ENCODE measurements at regions not wholly inside any gene's neighbourhood (a gene's known extent, or its start where the extent isn't known, plus 50 kb on each side); places are given as distances from the start of the nearest gene placed in this dataset.
"Not testable (repeated sequence)": the region's sequence is repeated elsewhere in the genome, so short reads cannot be mapped to it uniquely, and the experiment has no call there.

DNA sequence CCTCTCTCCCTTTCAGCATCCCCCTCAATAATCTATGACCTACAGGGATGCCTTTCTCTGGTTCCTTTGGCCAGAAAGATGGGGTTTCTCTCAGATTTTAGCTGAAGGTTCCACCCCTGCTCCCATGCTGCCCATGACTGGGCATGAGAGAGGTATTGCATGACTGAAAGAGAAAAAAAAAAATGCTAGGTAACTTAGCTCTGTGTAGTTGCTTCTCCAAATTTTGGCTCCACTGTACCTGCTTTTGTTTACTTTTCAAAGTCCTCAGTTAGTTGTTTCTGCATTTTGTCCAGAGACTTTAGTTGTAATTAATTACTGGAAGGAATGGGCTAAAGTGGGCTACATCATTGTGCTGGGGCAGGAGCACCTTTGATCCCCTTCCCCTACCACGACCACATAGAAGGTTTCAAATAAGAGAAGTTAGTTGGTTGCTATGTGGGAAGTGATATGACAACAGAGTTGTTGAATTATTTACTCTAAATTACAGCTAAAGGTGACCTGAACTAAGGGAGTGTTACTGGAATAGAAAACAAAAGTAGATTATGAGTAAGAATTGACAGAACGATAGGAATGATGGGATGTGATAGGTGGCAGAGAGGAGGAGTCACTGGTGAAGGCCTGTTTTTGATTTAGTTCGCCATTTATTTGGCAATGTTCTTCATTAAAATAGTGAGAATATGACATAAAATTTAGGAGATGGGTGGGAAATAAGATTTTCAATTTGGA, 605.4 kb upstream of the NR2F2 start:
- no peak for DNase-seq (ENCODE audit: low read depth, low spot score)

DNA sequence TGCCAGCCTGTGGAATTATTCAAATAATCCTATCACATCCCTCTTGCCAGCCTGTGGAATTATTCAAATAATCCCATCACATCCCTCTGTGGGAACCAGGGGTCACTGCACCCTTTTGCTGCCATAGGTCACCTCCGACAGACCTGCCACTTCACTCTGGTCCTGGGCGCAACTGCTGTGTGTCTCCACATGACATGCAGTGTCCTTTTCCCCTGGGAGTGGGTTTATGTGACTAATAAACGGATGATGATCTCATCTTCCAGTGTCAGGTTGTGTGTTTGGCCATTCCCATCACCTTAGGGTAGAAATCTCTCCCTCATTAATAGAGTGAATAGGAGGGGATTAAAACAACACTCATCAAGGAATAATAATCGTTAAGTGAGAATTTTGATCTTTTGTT, 603.6 kb upstream of the NR2F2 start:
- no peak for DNase-seq (ENCODE audit: low read depth, low spot score)

DNA sequence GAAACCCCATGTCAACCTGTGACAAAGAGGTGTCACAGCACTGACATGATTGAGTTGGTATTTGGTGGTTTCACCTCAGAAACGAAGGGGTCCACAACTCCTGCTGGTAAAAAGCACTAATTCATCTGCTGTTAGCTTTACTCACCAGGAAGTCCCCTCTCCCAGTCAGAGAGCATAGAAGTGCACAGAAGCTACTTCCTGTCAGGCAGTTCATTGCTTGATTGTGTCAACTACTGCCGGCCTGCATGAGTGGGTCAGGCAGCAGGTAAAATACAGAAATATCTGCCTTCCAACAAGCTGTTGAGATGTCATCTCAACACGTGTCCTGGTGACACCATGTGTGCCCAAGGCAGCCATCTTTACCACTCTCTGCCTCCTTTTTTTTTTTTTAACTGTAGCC, 596.6 kb upstream of the NR2F2 start:
- no peak for DNase-seq (ENCODE audit: low read depth, low spot score)

DNA sequence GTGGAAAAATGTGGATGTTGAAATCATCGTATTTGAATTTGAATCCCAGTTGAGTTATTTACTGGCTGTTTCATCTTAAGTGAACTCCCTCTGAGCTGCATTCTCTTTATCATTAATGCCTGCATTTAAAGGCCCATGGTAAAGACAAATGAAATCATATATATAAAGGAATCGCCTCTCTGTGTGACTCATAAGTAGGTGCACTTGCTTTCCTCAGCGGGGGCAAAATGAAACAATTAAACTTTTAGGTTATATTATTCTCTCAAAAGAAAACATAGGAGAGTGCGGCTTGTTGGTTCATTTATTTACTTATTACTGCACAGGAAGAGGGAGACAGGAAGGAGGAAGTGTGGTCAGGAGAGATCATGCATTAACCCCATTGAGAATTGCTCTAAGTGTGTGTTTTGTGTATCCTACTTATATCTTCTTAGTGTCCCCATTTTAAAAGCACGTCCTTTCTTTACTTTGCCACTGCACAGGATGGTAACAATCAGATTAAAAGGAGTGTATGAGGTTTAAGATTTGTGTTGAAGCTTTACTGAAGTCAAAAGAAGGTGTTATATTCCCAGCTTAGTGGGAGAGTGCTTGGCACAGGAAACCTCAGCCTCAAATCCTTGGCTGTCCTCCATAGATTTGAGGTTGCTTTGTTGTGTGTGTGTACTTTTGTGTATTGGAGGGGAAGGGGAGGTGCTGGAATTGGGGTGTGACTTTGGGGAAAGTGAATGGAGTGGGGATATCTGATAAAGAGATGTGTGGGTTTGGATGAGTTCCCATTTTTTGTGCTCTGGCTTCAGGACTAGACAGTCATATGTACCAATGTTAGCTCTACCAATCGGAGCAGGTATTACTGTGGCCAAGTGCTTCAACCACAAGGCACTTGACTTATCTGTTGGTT, 595.8 kb upstream of the NR2F2 start:
- no peak for DNase-seq (ENCODE audit: low read depth, low spot score)

DNA sequence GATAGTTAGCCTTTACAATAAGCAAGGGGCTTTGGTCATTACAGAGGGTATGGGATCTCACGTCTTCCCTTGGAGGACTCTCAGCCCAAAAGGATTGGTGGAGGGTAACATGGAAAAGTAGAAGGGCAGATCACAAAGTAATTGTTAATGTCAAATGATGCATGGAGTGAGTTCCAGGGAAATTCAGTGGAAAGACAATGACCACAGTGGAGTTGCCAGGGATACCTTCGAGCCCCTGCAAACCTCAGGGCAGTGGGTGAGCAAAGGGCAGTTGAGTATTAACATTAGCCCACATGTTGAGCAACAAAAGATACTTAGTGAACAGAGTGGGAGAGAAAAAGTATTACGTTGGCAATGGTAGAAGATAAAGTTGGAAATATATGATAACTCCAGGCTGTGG, 593.4 kb upstream of the NR2F2 start:
- no peak for DNase-seq (ENCODE audit: low read depth, low spot score)

DNA sequence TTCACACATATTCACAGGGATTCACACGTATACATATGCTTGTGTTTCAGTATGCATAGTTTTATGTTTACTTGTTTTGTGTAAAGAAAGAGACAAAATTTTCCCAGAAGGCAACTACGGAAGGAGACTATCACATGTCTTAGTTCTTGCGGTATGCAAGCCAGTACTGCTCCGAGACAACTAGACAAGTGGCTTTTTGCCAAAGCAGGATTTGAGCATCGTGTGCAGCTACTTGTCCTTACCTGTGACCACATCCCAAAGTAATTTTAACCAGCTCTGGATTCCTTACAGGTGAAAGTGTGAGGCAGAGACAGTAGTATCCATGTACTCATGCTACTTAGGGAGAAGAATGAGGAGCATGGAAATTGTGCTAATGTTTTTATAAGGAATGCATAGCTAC, 591.4 kb upstream of the NR2F2 start:
- no peak for DNase-seq (ENCODE audit: low read depth, low spot score)

DNA sequence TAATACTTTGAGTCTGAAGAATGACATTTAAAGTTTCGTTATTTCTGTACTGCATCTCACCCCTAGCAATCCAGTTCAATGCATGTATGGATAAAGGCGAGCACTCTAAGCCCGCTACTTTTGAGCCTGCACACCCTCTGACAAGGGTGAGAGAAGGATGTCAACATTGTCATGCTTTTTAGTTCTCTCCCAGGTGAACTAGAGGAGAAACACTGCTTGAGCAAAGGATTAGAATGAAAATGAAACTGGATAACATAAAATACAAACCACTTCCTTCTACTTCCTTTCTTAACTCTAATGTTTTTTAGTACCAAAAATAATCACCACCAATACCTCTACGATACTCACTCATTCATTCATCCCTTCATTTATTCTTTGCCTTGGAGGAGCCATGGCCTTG, 588.7 kb upstream of the NR2F2 start:
- DNase-seq (ENCODE audit: low read depth, low spot score): no peak

DNA sequence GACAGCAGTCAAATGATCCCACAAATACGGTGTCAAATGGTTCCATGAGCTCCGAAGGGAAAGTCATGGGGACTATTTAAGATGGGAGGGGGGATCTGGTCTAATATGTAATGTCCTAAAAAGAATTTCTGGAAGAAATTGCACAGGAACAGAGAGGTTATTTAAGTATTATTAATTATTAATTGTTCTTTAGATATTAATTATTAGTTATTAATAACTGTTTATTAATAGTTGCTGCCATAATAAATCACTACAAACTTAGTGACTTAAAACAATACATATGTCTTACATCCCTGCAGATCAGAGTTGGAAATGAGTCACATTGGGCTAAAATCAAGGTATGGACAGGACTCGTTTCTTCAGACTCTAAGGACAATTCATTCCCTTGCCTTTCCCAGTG, 588.2 kb upstream of the NR2F2 start:
- DNase-seq (ENCODE audit: low read depth, low spot score): no peak

DNA sequence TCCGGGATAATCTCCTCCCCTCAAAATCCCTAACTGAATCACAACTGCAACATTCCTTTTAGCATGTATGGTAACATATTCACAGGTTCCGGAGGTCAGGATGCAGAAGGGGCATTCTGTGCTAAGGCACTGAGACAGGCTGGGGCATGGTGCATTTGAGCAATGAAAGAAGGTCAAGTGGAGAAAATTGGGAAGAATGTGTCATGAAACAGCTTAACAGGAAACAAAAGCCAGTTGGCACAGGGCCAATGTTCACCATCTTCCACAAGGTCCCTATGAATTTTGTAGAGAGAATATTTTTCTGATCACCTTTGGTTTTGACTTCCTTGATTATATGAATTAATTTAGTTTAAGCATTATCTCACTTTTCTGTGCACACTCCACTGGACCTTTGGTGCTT, 587.7 kb upstream of the NR2F2 start:
- no peak for DNase-seq (ENCODE audit: low read depth, low spot score)

DNA sequence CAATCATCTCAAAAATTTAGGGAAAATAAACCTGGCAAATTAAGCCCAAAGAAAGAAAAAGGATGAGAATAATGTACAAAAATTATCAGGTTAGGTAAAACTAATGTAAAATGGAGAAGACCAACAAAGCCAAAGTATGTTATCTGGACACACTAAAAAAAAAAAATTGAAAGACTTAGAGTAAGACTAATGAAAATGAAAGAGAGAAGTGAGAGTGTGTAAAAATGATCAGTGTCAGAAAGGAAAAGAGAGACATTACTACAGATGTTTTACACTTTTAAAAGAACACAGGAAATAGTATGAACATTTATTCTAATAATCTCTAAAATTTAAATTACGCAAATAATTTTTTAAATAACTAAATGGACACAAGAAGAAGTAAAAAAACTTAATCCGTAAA, 573.3 kb upstream of the NR2F2 start:
- DNase-seq (ENCODE audit: low read depth, low spot score): no peak

DNA sequence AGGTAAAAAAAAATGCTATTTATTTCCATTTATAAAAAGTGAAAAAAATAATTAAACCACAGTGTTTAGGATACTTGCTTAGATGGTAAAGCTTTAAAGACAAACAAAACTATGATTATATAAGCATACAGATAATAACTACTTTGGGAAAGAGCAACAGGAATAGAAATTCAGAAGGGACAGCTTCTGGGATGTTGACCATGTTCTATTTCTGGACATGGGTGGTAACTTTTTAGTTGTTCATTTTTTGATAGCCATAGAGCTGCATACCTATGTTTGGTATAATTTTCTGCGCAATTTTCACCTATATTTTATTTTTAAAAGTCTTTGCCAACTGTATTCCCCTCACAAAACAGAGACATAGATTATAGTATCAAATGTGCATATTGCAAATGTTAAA, 572.0 kb upstream of the NR2F2 start:
- DNase-seq (ENCODE audit: low read depth, low spot score): no peak

DNA sequence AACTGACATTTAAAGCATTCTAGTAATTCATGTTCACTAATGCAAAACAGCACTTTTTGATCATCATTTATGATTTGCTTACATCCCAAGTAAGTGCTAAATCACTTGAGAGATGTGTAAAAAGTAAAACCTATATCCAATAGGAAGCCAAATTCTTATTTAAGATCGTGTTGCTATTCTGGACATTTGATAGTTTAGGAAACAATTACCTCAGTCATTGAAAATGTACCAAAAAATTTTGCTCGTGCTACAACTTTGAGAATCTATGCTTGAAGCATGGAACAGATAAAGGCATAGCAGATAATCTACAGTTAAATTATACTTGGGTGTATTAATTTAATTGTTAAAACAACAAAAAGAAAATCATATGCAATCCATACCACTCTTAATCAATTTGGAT, 571.6 kb upstream of the NR2F2 start:
- no peak for DNase-seq (ENCODE audit: low read depth, low spot score)

DNA sequence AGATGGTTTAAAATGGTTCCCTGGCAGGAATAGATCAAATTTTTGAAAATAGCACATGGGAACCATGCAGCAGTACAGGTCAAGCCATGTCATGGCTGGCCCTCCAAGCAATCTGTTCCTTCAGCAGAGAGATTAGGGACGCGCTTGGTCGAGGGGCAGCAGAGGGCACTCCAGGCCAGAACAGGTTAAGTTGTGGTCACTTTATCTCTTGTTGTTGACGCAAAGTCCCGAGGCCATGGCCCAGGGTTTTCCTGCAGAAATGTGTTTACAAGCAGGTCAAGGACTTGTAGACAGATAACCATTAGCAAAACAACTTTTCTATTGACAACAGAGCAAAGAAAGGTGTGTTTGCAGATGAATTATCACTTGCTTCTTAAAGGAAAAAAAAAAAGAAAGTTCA, 570.0 kb upstream of the NR2F2 start:
- DNase-seq (ENCODE audit: low read depth, low spot score): no peak

DNA sequence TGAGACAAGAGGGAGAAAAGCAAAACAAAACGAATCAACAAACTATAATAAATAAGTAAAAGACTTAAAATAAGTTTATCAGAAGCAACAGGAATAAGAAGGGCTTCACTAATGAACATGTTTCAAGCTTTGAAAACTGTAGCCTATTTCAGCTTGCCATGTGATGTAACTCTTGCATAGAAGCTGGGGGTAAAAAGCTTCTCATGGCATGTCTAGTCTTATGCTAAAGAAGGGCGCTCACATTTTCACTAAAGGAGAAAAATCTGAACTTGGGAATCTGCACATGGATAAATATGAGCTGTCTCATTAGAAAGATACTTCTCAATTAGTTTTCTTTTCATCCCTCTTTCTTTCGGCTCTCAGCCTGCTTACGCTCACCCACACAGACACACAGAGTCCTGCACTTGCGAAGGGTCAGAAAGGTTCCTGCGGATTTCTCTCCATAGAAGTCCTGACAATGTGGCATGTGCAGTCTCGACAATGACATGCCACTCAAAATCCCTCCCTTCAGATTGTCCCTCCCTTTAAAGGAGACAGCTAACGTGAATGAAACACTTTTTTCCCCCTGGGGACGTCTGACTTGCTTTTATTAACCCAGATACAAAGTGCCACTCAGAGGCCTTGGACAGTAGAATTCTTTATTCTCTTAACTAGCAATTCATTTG, 568.9 kb upstream of the NR2F2 start:
- no peak for DNase-seq (ENCODE audit: low read depth, low spot score)

DNA sequence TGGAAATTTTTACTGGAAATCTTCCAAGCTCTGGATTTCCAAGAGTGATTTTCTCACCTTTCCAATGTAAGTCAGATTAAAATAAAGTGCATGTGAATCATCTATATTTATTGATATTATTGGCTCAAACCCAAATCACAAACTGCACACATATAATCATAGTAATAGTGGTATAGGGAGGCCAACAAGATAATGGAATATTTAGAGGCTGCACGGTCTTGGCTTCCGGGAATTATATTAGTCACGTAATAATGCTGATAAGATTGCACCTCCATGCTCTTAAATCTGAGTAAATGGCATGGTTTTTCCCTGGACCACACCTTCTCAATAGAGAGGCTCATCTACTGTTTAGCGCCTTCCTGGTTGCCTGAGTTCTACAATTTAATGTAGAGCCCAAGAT, 567.1 kb upstream of the NR2F2 start:
- DNase-seq (ENCODE audit: low read depth, low spot score): no peak

DNA sequence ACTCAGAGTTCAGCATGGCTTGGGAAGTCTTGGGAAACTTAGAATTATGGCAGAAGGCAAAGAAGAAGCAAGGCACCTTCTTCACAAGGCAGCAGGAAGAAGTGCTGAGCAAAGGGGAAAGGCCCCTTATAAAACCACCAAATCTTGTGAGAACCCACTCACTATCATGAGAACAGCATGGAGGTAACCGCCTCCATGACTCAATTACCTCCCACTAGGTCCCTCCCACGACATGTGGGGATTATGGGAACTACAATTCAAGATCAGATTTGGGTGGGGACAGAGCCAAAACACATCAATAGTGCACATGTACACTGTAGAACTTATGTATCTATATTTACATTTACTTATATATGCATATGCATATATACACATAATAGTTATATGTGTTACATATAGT, 565.3 kb upstream of the NR2F2 start:
- DNase-seq (ENCODE audit: low read depth, low spot score): no peak

DNA sequence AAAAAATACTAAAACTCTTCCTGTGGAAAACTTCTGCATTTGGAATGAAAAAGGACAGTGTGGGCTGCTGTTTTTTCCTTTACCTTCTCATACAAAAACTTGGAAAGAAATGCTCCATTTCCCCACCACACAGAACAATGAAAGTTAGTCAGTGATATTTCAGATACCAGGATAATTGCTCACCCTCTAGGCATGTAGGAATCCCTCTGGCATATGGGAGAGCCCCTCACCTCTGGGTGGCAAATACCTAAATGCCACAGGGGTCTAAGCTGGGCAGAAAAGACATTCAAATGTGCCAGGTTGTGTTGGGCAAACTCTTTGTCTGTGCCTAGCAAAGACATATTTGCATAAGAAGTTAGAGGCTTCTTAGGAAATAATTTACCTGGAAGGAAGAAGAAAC, 560.3 kb upstream of the NR2F2 start:
- no peak for DNase-seq (ENCODE audit: low read depth, low spot score)

DNA sequence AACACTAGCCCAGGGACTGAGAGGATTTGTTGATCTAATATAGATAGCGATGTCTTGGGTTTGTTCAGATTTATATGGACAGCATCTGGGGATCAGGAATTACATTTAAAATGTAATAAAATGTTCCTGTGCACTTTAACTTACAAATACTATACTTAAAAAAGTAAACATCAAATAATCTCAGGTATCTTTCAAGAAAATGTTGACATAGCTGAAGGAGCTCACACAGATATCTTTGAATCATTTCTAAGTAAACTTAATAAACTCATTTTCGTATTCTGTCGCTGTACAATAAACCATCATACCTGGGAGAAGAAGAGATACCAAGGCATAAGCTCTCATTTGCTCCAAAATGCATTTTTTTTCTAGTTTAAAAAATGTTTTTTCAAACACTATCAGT, 557.5 kb upstream of the NR2F2 start:
- DNase-seq (ENCODE audit: low read depth, low spot score): no peak

DNA sequence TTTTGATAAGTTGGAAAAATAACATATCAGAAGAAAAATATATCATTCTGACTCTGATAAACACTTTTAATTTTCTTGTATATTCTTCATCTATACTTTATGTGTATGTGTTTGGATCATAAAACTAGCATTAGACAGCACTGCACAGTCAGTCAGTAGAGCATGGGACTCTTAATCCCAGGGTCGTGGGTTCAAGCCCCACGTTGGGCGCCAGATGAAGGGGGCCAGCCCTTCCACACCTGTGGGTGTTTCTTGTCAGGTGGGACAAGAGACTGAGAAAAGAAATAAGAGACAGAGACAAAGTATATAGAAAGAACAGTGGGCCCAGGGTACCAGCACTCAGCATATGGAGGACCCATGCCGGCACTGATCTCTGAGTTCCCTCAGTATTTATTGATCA, 546.0 kb upstream of the NR2F2 start:
- DNase-seq (ENCODE audit: low read depth, low spot score): no peak

DNA sequence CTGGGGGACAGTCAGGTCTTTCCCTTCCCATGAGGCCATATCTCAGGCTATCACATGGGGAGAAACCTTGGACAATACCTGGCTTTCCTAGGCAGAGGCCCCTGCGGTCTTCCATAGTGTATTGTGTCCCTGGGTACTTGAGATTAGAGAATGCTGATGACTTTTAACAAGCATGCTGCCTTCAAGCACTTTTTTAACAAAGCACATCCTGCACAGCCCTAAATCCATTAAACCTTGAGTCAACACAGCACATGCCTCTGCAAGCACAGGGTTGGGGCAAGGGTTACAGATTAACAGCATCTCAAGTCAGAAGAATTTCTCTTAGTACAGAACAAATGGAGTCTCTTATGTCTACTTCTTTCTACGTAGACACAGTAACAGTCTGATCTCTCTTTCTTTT, 545.2 kb upstream of the NR2F2 start:
- DNase-seq (ENCODE audit: low read depth, low spot score): not testable (repeated sequence)

DNA sequence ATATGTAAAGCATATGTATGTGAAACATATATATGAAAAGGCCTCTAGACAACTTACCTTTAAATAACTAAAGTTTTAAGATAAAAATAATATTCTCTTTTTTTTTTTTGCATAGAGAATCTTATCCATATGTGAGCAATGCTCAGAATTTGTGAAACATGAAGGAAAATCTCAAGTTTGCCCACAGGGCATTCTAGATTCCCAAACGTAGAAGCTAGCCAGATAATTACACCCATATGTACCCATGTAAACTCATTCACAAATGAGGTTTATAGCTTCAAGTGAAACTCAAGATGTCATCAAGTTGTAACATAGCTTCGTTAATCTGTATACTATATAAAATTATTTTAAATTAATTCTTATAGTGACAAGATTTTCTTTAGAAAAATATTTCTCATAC, 537.3 kb upstream of the NR2F2 start:
- DNase-seq (ENCODE audit: low read depth, low spot score): no peak

DNA sequence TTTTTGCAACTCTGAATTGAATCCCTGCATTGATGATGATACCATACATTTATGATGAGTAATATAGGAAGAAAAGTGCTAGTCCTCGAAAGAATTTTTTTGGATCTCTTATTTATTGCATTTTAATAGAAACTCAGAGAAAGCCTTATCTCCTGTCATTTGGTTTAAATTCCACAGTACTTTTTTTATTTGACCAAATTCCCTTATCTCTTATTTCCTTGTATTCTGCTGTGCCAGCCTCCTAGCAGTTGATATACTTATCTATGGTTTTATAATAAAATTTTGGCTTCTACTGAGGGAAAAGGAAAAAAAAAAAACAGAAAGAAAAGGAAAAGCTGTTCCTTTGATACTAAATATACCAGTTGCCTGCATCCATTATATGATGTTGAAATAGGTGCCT, 535.1 kb upstream of the NR2F2 start:
- DNase-seq (ENCODE audit: low read depth, low spot score): no peak

Measured in smooth muscle cell of the brain vasculature (primary cell).